Thyroid gland (tissue), 4 donors: ENCODE measurements at regions not wholly inside any gene's neighbourhood (a gene's known extent, or its start where the extent isn't known, plus 50 kb on each side); places are given as distances from the start of the nearest gene placed in this dataset.
"Not testable (repeated sequence)": the region's sequence is repeated elsewhere in the genome, so short reads cannot be mapped to it uniquely, and the experiment has no call there.

ENCODE experiments used
- DNase-seq, 2 donors: peaks; one replicate each; pipeline ENCODE4 v3.0.0-alpha.2; 2019
- H3K27ac ChIP-seq, 3 donors: fragments of 200-600 bp; sonication (generic); 1 replicate in 2 of 3; 2 replicates in 1 of 3; pipeline ENCODE4 v1.5.1; 2016 to 2019; ENCODE audit warnings: mild to moderate bottlenecking in 1 of 3, moderate library complexity in 1 of 3
- H3K27me3 ChIP-seq: fragments of 200-600 bp; sonication (generic); one replicate; pipeline ENCODE4 v1.5.1; 2019
- H3K36me3 ChIP-seq, 2 donors: fragments of 200-600 bp; sonication (generic); one replicate each; pipeline ENCODE4 v1.5.1; 2016 to 2019
- H3K4me1 ChIP-seq, 2 donors: fragments of 200-600 bp; sonication (generic); one replicate each; pipeline ENCODE4 v1.5.1; 2017 to 2019
- H3K4me3 ChIP-seq, 3 donors: fragments of 200-600 bp; sonication (generic); replicated peaks in 1 of 3; 1 replicate in 2 of 3; 2 replicates in 1 of 3; pipeline ENCODE4 v1.5.1; 2016; ENCODE audit warnings: mild to moderate bottlenecking in 1 of 3
- H3K9me3 ChIP-seq: fragments of 200-600 bp; sonication (generic); one replicate; pipeline ENCODE4 v1.5.1; 2017
- POLR2A ChIP-seq, 2 donors: fragments of 450-650 bp; IDR thresholded peaks; one replicate each; pipeline ENCODE4 v1.6.1; 2017; ENCODE audit warnings: antibody characterized with exemption in 2 of 2, mild to moderate bottlenecking in 2 of 2, moderate library complexity in 1 of 2
- WGBS, 2 donors: methylation state at CpG; one replicate each; pipeline ENCODE4 v1.1.5; 2017; 5-methylcytosine and 5-hydroxymethylcytosine counted together
- intact Hi-C: fragments of 100-400 bp; cut with DNase I; formaldehyde crosslinking; loops from one replicate; pipeline ENCODE4 v1.15.1; 2023
- TF ChIP-seq, protein P1 (sequence below), 6 experiments: fragments of 200-600 bp in 3 of 6; fragments of 450-650 bp in 3 of 6; sonication (generic) in 3 of 6; IDR thresholded peaks; one replicate each; pipeline ENCODE4 v1.5.1; 2016 to 2019; ENCODE audit warnings: antibody characterized with exemption in 6 of 6, mild to moderate bottlenecking in 2 of 6, inconsistent platforms in 1 of 6, moderate library complexity in 1 of 6

DNA sequence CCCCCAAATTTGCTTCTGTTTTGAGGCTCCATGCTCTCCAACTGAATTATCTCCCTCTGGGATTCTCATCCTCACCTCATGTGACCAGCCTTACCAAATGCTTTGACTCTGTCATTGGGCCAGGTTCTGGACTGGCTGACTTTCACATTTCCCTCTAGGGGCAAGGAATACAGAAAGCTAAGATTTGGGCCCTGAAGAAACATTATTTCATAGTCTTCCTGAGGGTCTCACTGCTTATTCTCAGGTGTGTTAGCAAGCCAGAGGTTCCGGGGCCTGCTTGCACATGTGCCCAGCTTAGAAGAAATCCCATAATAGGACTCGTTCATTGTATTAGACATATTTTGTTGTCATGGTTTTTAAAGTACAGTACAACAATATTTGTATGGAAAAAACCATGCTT lies 62.6 kb upstream of the TEX13D start:
- WGBS, 2 donors: 90 to 91% methylated on average over 2 of the region's 2 CpGs
- no peaks in the 10 kb centered on the region for H3K27me3 ChIP-seq
- no peaks in the 10 kb centered on the region for H3K9me3 ChIP-seq
- H3K36me3 ChIP-seq: no peaks in the 10 kb centered on the region
- intact Hi-C loops: no loop called here
- H3K4me3 ChIP-seq: no peak overlapping the region
- TF ChIP-seq POLR2A (IDR thresholded peaks at IDR 0.05): no peak
- TF ChIP-seq, protein P1, sequence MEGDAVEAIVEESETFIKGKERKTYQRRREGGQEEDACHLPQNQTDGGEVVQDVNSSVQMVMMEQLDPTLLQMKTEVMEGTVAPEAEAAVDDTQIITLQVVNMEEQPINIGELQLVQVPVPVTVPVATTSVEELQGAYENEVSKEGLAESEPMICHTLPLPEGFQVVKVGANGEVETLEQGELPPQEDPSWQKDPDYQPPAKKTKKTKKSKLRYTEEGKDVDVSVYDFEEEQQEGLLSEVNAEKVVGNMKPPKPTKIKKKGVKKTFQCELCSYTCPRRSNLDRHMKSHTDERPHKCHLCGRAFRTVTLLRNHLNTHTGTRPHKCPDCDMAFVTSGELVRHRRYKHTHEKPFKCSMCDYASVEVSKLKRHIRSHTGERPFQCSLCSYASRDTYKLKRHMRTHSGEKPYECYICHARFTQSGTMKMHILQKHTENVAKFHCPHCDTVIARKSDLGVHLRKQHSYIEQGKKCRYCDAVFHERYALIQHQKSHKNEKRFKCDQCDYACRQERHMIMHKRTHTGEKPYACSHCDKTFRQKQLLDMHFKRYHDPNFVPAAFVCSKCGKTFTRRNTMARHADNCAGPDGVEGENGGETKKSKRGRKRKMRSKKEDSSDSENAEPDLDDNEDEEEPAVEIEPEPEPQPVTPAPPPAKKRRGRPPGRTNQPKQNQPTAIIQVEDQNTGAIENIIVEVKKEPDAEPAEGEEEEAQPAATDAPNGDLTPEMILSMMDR (IDR thresholded peaks at IDR 0.05): no peak
- DNase-seq: no peak
- H3K4me1 ChIP-seq: no peaks in the 10 kb centered on the region
- H3K27ac ChIP-seq: no peak overlapping the region

DNA sequence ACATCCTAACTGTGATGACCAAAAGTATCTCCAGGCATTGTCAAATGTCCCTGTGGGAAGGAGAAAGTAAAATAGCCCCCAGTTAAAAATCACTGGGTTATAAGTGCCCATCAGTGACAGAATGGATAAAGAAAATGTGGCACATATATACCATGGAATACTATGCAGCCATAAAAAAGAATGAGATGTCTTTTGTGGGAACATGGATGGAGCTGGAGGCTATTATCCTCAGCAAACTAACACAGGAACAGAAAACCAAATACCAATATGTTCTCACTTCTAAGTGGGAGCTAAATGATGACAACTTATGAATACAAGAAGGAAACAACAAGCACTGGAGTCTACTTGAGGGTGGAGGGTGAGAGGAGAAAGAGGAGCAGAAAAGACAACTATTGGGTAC lies 60.9 kb upstream of the TEX13D start:
- DNase-seq, intact Hi-C loops, H3K4me3 ChIP-seq, H3K4me1 ChIP-seq, H3K9me3 ChIP-seq, H3K27me3 ChIP-seq, H3K36me3 ChIP-seq, H3K27ac ChIP-seq: not testable (repeated sequence)

DNA sequence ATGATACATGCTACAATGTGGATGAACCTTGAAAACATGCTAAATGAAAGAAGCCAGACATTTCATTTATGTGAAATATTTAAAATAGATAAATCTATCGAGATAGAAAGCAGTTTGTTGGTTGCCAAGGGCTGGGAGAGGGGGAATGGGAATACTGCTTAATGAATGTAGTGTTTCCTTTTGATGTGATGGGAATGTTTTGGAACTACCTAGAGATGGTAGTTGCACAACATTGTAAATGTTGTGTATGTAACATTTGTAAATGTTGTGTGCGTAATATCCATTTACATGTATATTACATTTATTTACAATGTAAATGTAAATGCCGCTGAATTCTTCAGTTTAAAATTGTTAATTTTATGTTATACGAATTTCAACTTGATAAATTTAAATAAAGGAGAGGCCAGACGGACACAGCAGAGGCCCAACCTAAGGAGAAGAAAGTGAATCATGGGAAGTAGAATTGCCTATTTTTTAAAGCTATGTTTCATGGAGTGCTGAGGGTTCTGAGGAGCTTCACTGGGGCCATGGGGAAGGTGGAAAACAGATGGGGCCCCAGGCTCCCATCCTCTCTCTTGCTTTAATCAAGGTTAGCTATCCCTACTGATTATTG lies 60.0 kb upstream of the TEX13D start:
- intact Hi-C loops: no loop called here
- DNase-seq: no peak
- Histone ChIP-seq H3K36me3 (no peaks in the 10 kb centered on the region), H3K4me3 (no peak overlapping the region), H3K4me1 (no peaks in the 10 kb centered on the region), H3K9me3 (no peaks in the 10 kb centered on the region), H3K27me3 (no peaks in the 10 kb centered on the region), H3K27ac (no peak overlapping the region)
- 95% methylated on average over 5 of the region's 5 CpGs for WGBS, 2 donors
- TF ChIP-seq, protein P1 (IDR thresholded peaks at IDR 0.05): no peak
- no peak for TF ChIP-seq POLR2A (IDR thresholded peaks at IDR 0.05)

DNA sequence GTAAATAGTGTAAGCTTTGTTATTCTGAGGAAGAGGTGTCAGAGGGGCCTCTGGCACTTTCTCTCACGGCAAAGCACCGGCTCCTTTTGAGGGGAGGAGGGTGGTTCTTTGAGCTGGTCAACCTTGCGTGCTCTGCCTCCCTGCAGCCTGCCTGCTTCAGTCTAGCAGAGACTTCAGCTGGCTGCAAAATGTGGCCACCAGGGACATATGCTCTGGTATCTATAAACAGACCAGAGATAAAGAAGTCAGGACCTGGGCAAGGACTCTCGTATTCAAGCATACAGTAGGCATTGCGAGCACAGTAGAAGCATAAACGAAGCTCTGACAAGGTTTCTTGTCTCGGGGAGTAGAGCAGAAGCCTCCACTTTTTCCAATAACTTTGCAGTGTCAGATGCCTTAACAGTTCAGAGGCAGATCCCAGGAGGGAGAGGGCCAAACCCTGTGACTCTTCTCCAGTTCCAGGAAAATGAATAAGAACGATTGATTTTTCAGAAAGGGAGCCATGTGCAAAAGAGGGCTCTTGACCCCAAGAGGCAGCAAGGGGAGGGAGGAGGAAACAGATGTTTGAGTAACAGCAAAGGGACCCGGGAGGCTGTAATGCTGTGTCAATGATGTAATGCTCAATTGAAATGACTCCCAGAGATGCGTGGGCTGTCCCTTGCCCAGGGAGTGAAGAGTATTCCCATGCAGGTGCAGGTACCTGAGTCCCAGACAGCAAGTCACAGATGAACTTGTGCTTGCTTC lies 57.9 kb upstream of the TEX13D start:
- no peak overlapping the region for H3K4me3 ChIP-seq
- TF ChIP-seq POLR2A (IDR thresholded peaks at IDR 0.05): no peak
- TF ChIP-seq, protein P1 (IDR thresholded peaks at IDR 0.05): no peak
- no peak overlapping the region for H3K27ac ChIP-seq
- no peaks in the 10 kb centered on the region for H3K36me3 ChIP-seq
- no peaks in the 10 kb centered on the region for H3K9me3 ChIP-seq
- no peaks in the 10 kb centered on the region for H3K4me1 ChIP-seq
- no peaks in the 10 kb centered on the region for H3K27me3 ChIP-seq
- intact Hi-C loops: no loop called here
- no peak for DNase-seq
- WGBS, 2 donors: 20 to 49% methylated on average over 5 to 10 of the region's 10 CpGs

DNA sequence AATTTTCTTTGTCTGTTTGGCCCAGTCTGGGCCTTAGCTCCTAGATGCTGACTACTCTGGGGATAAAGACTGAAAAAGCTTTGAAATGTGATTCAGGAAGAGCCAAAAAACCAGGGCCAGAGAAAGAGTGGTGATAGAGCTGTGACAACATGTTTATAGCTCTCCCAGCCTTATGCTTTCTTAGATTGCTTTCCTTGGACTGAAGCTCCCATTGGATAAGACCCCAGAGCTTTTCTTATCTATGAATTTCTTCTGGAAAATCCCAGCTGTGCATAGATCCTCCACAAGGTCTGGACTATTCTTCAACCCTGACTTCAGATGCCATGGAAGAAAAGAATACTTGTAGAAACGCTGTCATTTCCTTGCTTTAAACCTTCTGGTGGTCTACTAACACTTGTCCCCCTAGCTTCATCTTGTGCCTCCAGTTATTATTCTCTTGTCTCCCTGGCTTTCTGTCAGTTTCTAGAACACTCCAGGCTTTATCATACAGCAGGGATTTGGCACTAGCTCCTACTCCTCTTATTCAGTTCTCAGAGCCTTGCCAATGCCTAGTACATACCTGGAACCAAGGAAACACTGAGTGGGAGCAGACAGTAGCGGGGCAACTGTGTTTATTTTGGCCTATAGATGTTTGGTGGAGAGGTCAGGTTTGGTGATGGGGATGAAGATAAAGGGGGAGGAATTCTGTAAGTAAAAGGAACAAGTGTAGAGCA lies 57.1 kb upstream of the TEX13D start:
- intact Hi-C loops: no loop called here
- 76 to 92% methylated on average over 2 of the region's 2 CpGs for WGBS, 2 donors
- H3K27ac ChIP-seq: no peak overlapping the region

More for the DNA sequence above, 57.1 kb upstream of the TEX13D start:
- Histone ChIP-seq H3K9me3 (no peaks in the 10 kb centered on the region), H3K27me3 (no peaks in the 10 kb centered on the region), H3K4me3 (no peak overlapping the region), H3K36me3 (no peaks in the 10 kb centered on the region), H3K4me1 (no peaks in the 10 kb centered on the region)
- no peak for DNase-seq
- TF ChIP-seq, protein P1 (IDR thresholded peaks at IDR 0.05): no peak
